Tibial nerve (tissue), 4 donors: ENCODE measurements at regions not wholly inside any gene's neighbourhood (a gene's known extent, or its start where the extent isn't known, plus 50 kb on each side); places are given as distances from the start of the nearest gene placed in this dataset.

Source experiments
- DNase-seq, 2 donors: peaks; one replicate each; pipeline ENCODE4 v3.0.0-alpha.2; 2019; ENCODE audit warnings: low spot score in 2 of 2
- H3K27ac ChIP-seq, 4 donors: fragments of 200-600 bp; sonication (generic) in 3 of 4; one replicate each; pipeline ENCODE4 v1.5.1; 2017 to 2019; ENCODE audit warnings: mild to moderate bottlenecking in 1 of 4
- H3K27me3 ChIP-seq, 2 donors: fragments of 200-600 bp; sonication (generic) in 1 of 2; one replicate each; pipeline versions ENCODE4 v1.5.1 to v1.6.0; 2017 to 2019
- H3K36me3 ChIP-seq, 3 donors: fragments of 200-600 bp; sonication (generic); one replicate each; pipeline ENCODE4 v1.5.1; 2018 to 2019
- H3K4me1 ChIP-seq, 4 donors: fragments of 200-600 bp; sonication (generic) in 3 of 4; one replicate each; pipeline ENCODE4 v1.5.1; 2017 to 2019
- H3K4me3 ChIP-seq, 4 donors: fragments of 200-600 bp; sonication (generic) in 3 of 4; one replicate each; pipeline ENCODE4 v1.5.1; 2017 to 2019; ENCODE audit warnings: mild to moderate bottlenecking in 1 of 4, moderate library complexity in 1 of 4
- H3K9me3 ChIP-seq, 4 donors: fragments of 200-600 bp; sonication (generic) in 3 of 4; one replicate each; pipeline ENCODE4 v1.5.1; 2017 to 2019
- CTCF ChIP-seq, 5 experiments: fragments of 200-600 bp in 3 of 5; fragments of 450-650 bp in 2 of 5; sonication (generic) in 3 of 5; IDR thresholded peaks; one replicate each; pipeline ENCODE4 v1.5.1; 2016 to 2019; ENCODE audit warnings: antibody characterized with exemption in 5 of 5, mild to moderate bottlenecking in 3 of 5, moderate library complexity in 2 of 5
- EP300 ChIP-seq, 2 donors: sonication (generic); formaldehyde crosslinking; IDR thresholded peaks; one replicate each; pipeline ENCODE4 v1.6.1; 2017; ENCODE audit warnings: antibody characterized with exemption in 2 of 2, mild to moderate bottlenecking in 1 of 2
- POLR2A ChIP-seq, 2 donors: fragments of 450-650 bp; IDR thresholded peaks; one replicate each; pipeline ENCODE4 v1.6.1; 2017; ENCODE audit warnings: antibody characterized with exemption in 2 of 2, mild to moderate bottlenecking in 2 of 2, moderate library complexity in 2 of 2
- WGBS, 2 donors: methylation state at CpG; one replicate each; pipeline ENCODE4 v1.1.5; 2018; 5-methylcytosine and 5-hydroxymethylcytosine counted together

GRCh38 chr6:81640126-81640525 is 112.4 kb downstream of the TENT5A start:
- H3K27ac ChIP-seq: no peak overlapping the region
- 91 to 96% methylated on average over 4 of the region's 4 CpGs for WGBS, 2 donors
- H3K9me3 ChIP-seq: no peaks in the 10 kb centered on the region
- H3K4me3 ChIP-seq: no peak overlapping the region
- DNase-seq: no peak
- H3K4me1 ChIP-seq: no peaks in the 10 kb centered on the region
- H3K27me3 ChIP-seq: no peaks in the 10 kb centered on the region
- H3K36me3 ChIP-seq: no peaks in the 10 kb centered on the region
- TF ChIP-seq CTCF (IDR thresholded peaks at IDR 0.05) (no peak), POLR2A (IDR thresholded peaks at IDR 0.05) (no peak), EP300 (IDR thresholded peaks at IDR 0.05) (no peak)

- 93 to 97% methylated on average over 4 of the region's 4 CpGs for WGBS, 2 donors
- Histone ChIP-seq H3K9me3 (no peaks in the 10 kb centered on the region), H3K4me3 (no peak overlapping the region), H3K36me3 (no peaks in the 10 kb centered on the region), H3K27me3 (no peaks in the 10 kb centered on the region), H3K4me1 (no peaks in the 10 kb centered on the region), H3K27ac (no peak overlapping the region)
- no peak for TF ChIP-seq CTCF (IDR thresholded peaks at IDR 0.05)
- TF ChIP-seq POLR2A (IDR thresholded peaks at IDR 0.05): no peak
- no peak for TF ChIP-seq EP300 (IDR thresholded peaks at IDR 0.05)
- no peak for DNase-seq
Measured at GRCh38 chr6:81638366-81638765, 114.1 kb downstream of the TENT5A start.

GRCh38 chr6:81636930-81637568 is 115.4 kb downstream of the TENT5A start:
- no peak for TF ChIP-seq EP300 (IDR thresholded peaks at IDR 0.05)
- no peak for TF ChIP-seq POLR2A (IDR thresholded peaks at IDR 0.05)
- no peak for TF ChIP-seq CTCF (IDR thresholded peaks at IDR 0.05)
- H3K4me1 ChIP-seq: no peaks in the 10 kb centered on the region
- DNase-seq: no peak
- H3K27ac ChIP-seq: no peak overlapping the region
- no peaks in the 10 kb centered on the region for H3K27me3 ChIP-seq
- H3K9me3 ChIP-seq: no peaks in the 10 kb centered on the region
- no peaks in the 10 kb centered on the region for H3K36me3 ChIP-seq
- H3K4me3 ChIP-seq: no peak overlapping the region
- WGBS, 2 donors: 51 to 59% methylated on average over 5 of the region's 5 CpGs

GRCh38 chr6:81634155-81634880 is 118.2 kb downstream of the TENT5A start:
- H3K4me3 ChIP-seq: no peak overlapping the region
- H3K27me3 ChIP-seq: no peaks in the 10 kb centered on the region
- H3K4me1 ChIP-seq: no peaks in the 10 kb centered on the region
- no peak overlapping the region for H3K27ac ChIP-seq
- no peak for TF ChIP-seq POLR2A (IDR thresholded peaks at IDR 0.05)
- TF ChIP-seq CTCF (IDR thresholded peaks at IDR 0.05): no peak
- TF ChIP-seq EP300 (IDR thresholded peaks at IDR 0.05): no peak
- no peaks in the 10 kb centered on the region for H3K36me3 ChIP-seq
- 92 to 98% methylated on average over 3 of the region's 3 CpGs for WGBS, 2 donors
- peaks cover 0 to 22% (median 3%) of the 10 kb centered on the region in 4 donors for H3K9me3 ChIP-seq
- no peak for DNase-seq

GRCh38 chr6:81633391-81633790 is 119.1 kb downstream of the TENT5A start:
- no peak for DNase-seq
- Histone ChIP-seq H3K4me3 (no peak overlapping the region), H3K27me3 (no peaks in the 10 kb centered on the region), H3K36me3 (no peaks in the 10 kb centered on the region), H3K9me3 (peaks cover 0 to 30% (median 6%) of the 10 kb centered on the region in 4 donors), H3K4me1 (no peaks in the 10 kb centered on the region), H3K27ac (no peak overlapping the region)
- TF ChIP-seq POLR2A (IDR thresholded peaks at IDR 0.05) (no peak), EP300 (IDR thresholded peaks at IDR 0.05) (no peak), CTCF (IDR thresholded peaks at IDR 0.05) (no peak)
